BJ (cell line): ENCODE measurements at regions not wholly inside any gene's neighbourhood (a gene's known extent, or its start where the extent isn't known, plus 50 kb on each side); places are given as distances from the start of the nearest gene placed in this dataset.
"Not testable (repeated sequence)": the region's sequence is repeated elsewhere in the genome, so short reads cannot be mapped to it uniquely, and the experiment has no call there.

ENCODE experiments used
- CTCF ChIA-PET: fragments of 350-600 bp; formaldehyde crosslinking; extraction: SDS; loops from one replicate; lab custom pipeline; 2021; ENCODE audit warnings: antibody characterized with exemption, inconsistent platforms; lab: Yijun Ruan, JAX
- POLR2A ChIA-PET: fragments of 300-600 bp; sonication (Branson Sonifier 250); formaldehyde crosslinking; extraction: SDS; loops from one replicate; lab custom pipeline; 2021; ENCODE audit warnings: antibody characterized with exemption; lab: Charles Lee
- DNase-seq: peaks from one replicate; pipeline ENCODE4 v3.0.0-alpha.2; 2011; ENCODE audit warnings: low read depth
- H3K27me3 ChIP-seq: 2 replicates; pipeline ENCODE4 v1.6.0; 2011; ENCODE audit warnings: low read length; ENCODE audit not compliant: control insufficient read depth, insufficient read depth
- H3K36me3 ChIP-seq: 2 replicates; pipeline ENCODE4 v1.5.1; 2011; ENCODE audit warnings: low read length; ENCODE audit not compliant: control insufficient read depth, insufficient read depth
- H3K4me3 ChIP-seq: 2 replicates; pipeline ENCODE4 v1.5.1; 2011; ENCODE audit warnings: low read depth, mild to moderate bottlenecking, control low read depth, low read length
- CTCF ChIP-seq: IDR thresholded peaks from 2 replicates; pipeline ENCODE4 v1.5.1; 2011; ENCODE audit warnings: low read depth, mild to moderate bottlenecking, control low read depth, inconsistent platforms, low read length, moderate library complexity; ENCODE audit not compliant: insufficient read depth

DNA sequence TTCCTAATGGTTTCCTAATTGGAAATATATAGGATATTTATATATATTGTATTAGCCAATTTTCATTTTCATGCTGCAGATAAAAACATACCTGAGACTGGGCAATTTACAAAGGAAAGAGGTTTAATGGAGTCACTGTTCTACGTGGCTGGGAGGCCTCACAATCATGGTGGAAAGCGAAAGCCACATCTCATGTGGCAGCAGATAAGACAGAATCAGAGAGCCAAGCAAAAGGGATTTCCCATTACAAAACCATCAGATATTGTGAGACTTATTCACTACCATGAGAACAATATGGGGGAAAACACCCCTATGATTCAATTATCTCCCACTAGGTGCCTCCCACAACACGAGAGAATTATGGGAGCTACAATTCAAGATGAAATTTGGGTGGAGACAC, 242.5 kb upstream of the NETO1 start:
- Histone ChIP-seq H3K36me3 (no peaks in the 10 kb centered on the region), H3K27me3 (no peaks in the 10 kb centered on the region), H3K4me3 (no peak overlapping the region)
- CTCF ChIA-PET, result no interaction called here
- TF ChIP-seq CTCF, result no peak
- POLR2A ChIA-PET, result no interaction called here
- DNase-seq, result no peak

DNA sequence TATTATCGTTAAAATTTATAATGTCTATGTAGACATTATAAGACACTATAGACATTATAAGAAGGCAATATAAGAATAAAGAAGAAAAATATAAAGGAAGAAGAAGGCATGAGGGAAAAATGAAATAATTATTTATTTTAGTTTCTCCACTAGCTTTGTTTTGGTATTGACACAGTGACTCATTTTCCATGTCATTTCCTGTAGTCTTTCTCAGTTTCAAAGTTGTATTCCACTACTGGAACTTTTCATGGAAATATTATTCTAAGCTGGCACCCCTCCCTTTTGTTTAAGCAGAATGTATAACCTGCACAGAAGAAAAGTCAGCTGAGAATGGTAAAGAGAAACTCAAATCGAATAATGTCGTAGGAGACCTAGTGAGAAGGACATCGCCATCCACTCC, 234.2 kb upstream of the NETO1 start:
- CTCF ChIA-PET, result no interaction called here
- Histone ChIP-seq H3K27me3 (no peaks in the 10 kb centered on the region), H3K36me3 (no peaks in the 10 kb centered on the region), H3K4me3 (no peak overlapping the region)
- TF ChIP-seq CTCF, result no peak
- POLR2A ChIA-PET, result no interaction called here
- DNase-seq, result no peak

- DNase-seq, POLR2A ChIA-PET, H3K36me3 ChIP-seq, CTCF ChIA-PET, H3K4me3 ChIP-seq, H3K27me3 ChIP-seq: not testable (repeated sequence)
Measured at GRCh38 chr18:73101491-73101890, 233.7 kb upstream of the NETO1 start.

GRCh38 chr18:73099759-73100158, 232.0 kb upstream of the NETO1 start:
- CTCF ChIA-PET, result no interaction called here
- Histone ChIP-seq H3K4me3 (no peak overlapping the region), H3K27me3 (no peaks in the 10 kb centered on the region), H3K36me3 (no peaks in the 10 kb centered on the region)
- POLR2A ChIA-PET, result no interaction called here
- DNase-seq, result no peak
- TF ChIP-seq CTCF, result no peak

- no peaks in the 10 kb centered on the region for H3K36me3 ChIP-seq
- CTCF ChIA-PET, result no interaction called here
Measured at GRCh38 chr18:73093687-73094250, 226.0 kb upstream of the NETO1 start.

More at GRCh38 chr18:73093687-73094250, 226.0 kb upstream of the NETO1 start:
- TF ChIP-seq CTCF, result no peak
- H3K27me3 ChIP-seq, result no peaks in the 10 kb centered on the region
- H3K4me3 ChIP-seq, result no peak overlapping the region
- no peak for DNase-seq
- POLR2A ChIA-PET, result no interaction called here
